ENCODE measurements at regions not wholly inside any gene's neighbourhood (a gene's known extent, or its start where the extent isn't known, plus 50 kb on each side); places are given as distances from the start of the nearest gene placed in this dataset.

- H3K4me2 ChIP-seq = no peak overlapping the region
- H3K4me1 ChIP-seq = no peaks in the 10 kb centered on the region
- ChIA-PET CTCF (no interaction called here), POLR2A (no interaction called here)
- ATAC-seq (no peak), FAIRE-seq (no peak), DNase-seq (ENCODE audit: low read depth in 1 of 2, low spot score in 1 of 2) (no peak)
- 3% methylated on average over 3 of the region's 3 CpGs for WGBS (ENCODE audit: missing lambda C conversion rate)
- H3K9me3 ChIP-seq = no peaks in the 10 kb centered on the region
- H3K27ac ChIP-seq = no peak overlapping the region
- no peak overlapping the region for H3K4me3 ChIP-seq
- TF ChIP-seq, protein P1, sequence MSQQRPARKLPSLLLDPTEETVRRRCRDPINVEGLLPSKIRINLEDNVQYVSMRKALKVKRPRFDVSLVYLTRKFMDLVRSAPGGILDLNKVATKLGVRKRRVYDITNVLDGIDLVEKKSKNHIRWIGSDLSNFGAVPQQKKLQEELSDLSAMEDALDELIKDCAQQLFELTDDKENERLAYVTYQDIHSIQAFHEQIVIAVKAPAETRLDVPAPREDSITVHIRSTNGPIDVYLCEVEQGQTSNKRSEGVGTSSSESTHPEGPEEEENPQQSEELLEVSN (IDR thresholded peaks at IDR 0.05; ENCODE audit: borderline replicate concordance, low read depth) = no peak
- TF ChIP-seq KDM5A (IDR thresholded peaks at IDR 0.05) (no peak), RAD21 (conservative IDR thresholded peaks at IDR 0.05 in 1 of 2, IDR thresholded peaks at IDR 0.05 in 1 of 2) (no peak), FOSB (CRISPR knock-in tag; IDR thresholded peaks at IDR 0.05) (no peak), ESRRA (IDR thresholded peaks at IDR 0.05; ENCODE audit: borderline replicate concordance, low read length) (no peak), CEBPB (IDR thresholded peaks at IDR 0.05) (no peak), ZNF302 (CRISPR knock-in tag; IDR thresholded peaks at IDR 0.05) (no peak), RCOR1 (IDR thresholded peaks at IDR 0.05; ENCODE audit: low read depth, low read length) (no peak), NPAS2 (CRISPR knock-in tag; IDR thresholded peaks at IDR 0.05; ENCODE audit: borderline replicate concordance) (no peak), GATA3 (IDR thresholded peaks at IDR 0.05; ENCODE audit: borderline replicate concordance) (no peak), ZC3H11A (IDR thresholded peaks at IDR 0.05) (no peak), PHF8 (IDR thresholded peaks at IDR 0.05; ENCODE audit: borderline replicate concordance, low read depth) (no peak), USF2 (IDR thresholded peaks at IDR 0.05) (no peak), POLR2A (IDR thresholded peaks at IDR 0.05; ENCODE audit: low read length) (no peak), ZSCAN20 (CRISPR knock-in tag; IDR thresholded peaks at IDR 0.05) (no peak)
- TF ChIP-seq, protein P2, sequence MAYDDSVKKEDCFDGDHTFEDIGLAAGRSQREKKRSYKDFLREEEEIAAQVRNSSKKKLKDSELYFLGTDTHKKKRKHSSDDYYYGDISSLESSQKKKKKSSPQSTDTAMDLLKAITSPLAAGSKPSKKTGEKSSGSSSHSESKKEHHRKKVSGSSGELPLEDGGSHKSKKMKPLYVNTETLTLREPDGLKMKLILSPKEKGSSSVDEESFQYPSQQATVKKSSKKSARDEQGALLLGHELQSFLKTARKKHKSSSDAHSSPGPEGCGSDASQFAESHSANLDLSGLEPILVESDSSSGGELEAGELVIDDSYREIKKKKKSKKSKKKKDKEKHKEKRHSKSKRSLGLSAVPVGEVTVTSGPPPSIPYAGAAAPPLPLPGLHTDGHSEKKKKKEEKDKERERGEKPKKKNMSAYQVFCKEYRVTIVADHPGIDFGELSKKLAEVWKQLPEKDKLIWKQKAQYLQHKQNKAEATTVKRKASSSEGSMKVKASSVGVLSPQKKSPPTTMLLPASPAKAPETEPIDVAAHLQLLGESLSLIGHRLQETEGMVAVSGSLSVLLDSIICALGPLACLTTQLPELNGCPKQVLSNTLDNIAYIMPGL (CRISPR knock-in tag; IDR thresholded peaks at IDR 0.05; ENCODE audit: borderline replicate concordance) = no peak
Observed at GRCh38 chr10:83848677-83849076, 290.6 kb upstream of the GHITM start.

DNA sequence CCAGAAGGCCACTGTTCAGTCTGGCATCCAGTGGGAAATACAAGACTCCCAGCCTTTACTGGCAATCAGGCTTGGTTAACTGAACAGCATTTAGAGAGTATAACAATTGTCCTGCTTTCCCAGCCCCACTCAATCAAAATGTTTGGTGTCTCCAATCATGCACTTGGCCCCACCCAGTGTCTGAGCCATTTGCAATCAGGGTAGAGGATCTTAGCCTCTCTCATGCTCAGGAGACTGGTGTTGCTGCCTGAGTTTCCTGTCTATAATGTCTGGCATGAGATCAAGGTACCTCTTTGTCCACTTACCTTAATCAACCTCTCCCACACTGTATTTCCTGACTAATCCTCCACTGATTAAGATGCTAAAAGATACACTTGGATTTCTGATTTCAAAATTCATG is 290.2 kb upstream of the GHITM start:
- DNase-seq (ENCODE audit: low read depth in 1 of 2, low spot score in 1 of 2) = no peak

More for the DNA sequence above, 290.2 kb upstream of the GHITM start:
- ChIA-PET CTCF (no interaction called here), POLR2A (no interaction called here)
- Histone ChIP-seq H3K4me2 (no peak overlapping the region), H3K9me3 (no peaks in the 10 kb centered on the region), H3K4me3 (no peak overlapping the region), H3K27ac (no peak overlapping the region), H3K4me1 (no peaks in the 10 kb centered on the region)
- TF ChIP-seq ESRRA (IDR thresholded peaks at IDR 0.05; ENCODE audit: borderline replicate concordance, low read length) (no peak), ELK1 (IDR thresholded peaks at IDR 0.05; ENCODE audit: low read depth, low read length) (no peak), TP53 (CRISPR knock-in tag; IDR thresholded peaks at IDR 0.05) (no peak), KDM5A (IDR thresholded peaks at IDR 0.05) (no peak), CTCF (IDR thresholded peaks at IDR 0.05) (no peak), HOXB13 (CRISPR knock-in tag; IDR thresholded peaks at IDR 0.05; ENCODE audit: low read depth) (no peak), FOSB (CRISPR knock-in tag; IDR thresholded peaks at IDR 0.05) (no peak), NFE2L2 (conservative IDR thresholded peaks at IDR 0.05; ENCODE audit: low read length) (no peak), HEYL (CRISPR knock-in tag; IDR thresholded peaks at IDR 0.05) (no peak), EHF (CRISPR knock-in tag; IDR thresholded peaks at IDR 0.05) (no peak), RCOR1 (IDR thresholded peaks at IDR 0.05; ENCODE audit: low read depth, low read length) (no peak)
- TF ChIP-seq, protein P2 (CRISPR knock-in tag; IDR thresholded peaks at IDR 0.05; ENCODE audit: borderline replicate concordance) = no peak
- no peak for ATAC-seq
- FAIRE-seq = no peak

Measured in A549 (cell line).